B cell (primary cell): ENCODE measurements at regions not wholly inside any gene's neighbourhood (a gene's known extent, or its start where the extent isn't known, plus 50 kb on each side); places are given as distances from the start of the nearest gene placed in this dataset.

Source experiments
- CTCF ChIP-seq: fragments of 200-600 bp; IDR thresholded peaks from one replicate; pipeline ENCODE4 v1.8.0; 2022; ENCODE audit warnings: antibody characterized with exemption, mild to moderate bottlenecking
- EZH2 ChIP-seq: IDR thresholded peaks from 2 replicates; pipeline ENCODE4 v1.6.1; 2012; ENCODE audit warnings: borderline replicate concordance, low read depth, mild to moderate bottlenecking, moderate library complexity, low read length; ENCODE audit not compliant: insufficient read depth, poor library complexity, severe bottlenecking

DNA sequence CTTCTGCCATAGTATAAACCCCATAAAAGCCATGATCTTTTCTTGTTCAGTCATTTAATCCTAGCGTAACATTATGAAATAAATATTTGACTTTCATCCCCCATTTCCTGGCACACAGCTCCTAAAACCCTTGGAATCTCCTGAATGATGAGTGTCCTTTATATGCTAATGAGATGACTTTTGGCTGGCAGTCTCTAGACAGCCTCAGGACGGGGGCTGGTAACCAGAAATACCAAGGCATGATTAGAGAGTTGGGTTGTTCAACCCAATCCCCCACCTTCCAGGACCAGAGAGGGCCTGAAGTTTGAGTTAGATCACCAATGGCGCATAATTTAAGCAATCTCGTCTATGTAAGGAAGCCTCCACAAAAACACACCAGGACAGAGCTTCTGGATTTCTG lies 1246.1 kb upstream of the TENM4 start:
- TF ChIP-seq CTCF (no peak), EZH2 (no peak)
